PC-9 (cell line): ENCODE measurements at regions not wholly inside any gene's neighbourhood (a gene's known extent, or its start where the extent isn't known, plus 50 kb on each side); places are given as distances from the start of the nearest gene placed in this dataset.

ENCODE experiments used
- EZH2 ChIP-seq: fragments of 200-600 bp; sonication (generic); IDR thresholded peaks from 2 replicates; pipeline ENCODE4 v1.8.0; 2017; ENCODE audit warnings: antibody characterized with exemption, low read depth
- TF ChIP-seq, protein P1 (sequence below): fragments of 200-600 bp; sonication (generic); conservative IDR thresholded peaks from 2 replicates; pipeline ENCODE4 v1.6.1; 2017; ENCODE audit warnings: mixed run types, antibody characterized with exemption, mild to moderate bottlenecking, moderate library complexity

DNA sequence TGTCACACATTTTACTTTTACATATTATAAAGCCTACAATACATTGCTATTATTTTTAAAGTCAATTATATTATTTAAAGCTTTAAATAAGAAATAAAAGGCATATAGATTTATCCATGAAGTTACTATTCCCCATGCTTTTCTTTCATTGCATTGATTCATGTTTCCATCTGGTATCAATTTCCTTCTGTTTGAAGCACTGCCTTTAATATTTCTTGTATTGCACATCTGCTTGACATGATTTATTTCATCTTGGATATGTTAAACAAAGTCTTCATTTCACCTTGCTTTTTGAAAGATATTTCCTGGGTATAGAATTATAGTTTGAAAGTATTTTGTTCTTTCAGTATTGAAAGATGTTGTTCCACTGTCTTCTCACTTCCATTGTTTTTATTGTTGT lies 174.3 kb upstream of the MBNL1 start:
- TF ChIP-seq, protein P1, sequence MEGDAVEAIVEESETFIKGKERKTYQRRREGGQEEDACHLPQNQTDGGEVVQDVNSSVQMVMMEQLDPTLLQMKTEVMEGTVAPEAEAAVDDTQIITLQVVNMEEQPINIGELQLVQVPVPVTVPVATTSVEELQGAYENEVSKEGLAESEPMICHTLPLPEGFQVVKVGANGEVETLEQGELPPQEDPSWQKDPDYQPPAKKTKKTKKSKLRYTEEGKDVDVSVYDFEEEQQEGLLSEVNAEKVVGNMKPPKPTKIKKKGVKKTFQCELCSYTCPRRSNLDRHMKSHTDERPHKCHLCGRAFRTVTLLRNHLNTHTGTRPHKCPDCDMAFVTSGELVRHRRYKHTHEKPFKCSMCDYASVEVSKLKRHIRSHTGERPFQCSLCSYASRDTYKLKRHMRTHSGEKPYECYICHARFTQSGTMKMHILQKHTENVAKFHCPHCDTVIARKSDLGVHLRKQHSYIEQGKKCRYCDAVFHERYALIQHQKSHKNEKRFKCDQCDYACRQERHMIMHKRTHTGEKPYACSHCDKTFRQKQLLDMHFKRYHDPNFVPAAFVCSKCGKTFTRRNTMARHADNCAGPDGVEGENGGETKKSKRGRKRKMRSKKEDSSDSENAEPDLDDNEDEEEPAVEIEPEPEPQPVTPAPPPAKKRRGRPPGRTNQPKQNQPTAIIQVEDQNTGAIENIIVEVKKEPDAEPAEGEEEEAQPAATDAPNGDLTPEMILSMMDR: no peak
- no peak for TF ChIP-seq EZH2
